NCI-H748 (cell line): ENCODE measurements at regions not wholly inside any gene's neighbourhood (a gene's known extent, or its start where the extent isn't known, plus 50 kb on each side); places are given as distances from the start of the nearest gene placed in this dataset.
"Not testable (repeated sequence)": the region's sequence is repeated elsewhere in the genome, so short reads cannot be mapped to it uniquely, and the experiment has no call there.

Source experiments
- DNase-seq: peaks from one replicate; lab custom pipeline; 2025; ENCODE audit not compliant: unreplicated experiment; lab: John Stamatoyannopoulos, UW

- DNase-seq: no peak
These were observed 832.5 kb upstream of the EPHA7 start for GRCh38 chr6:94251878-94252277.

- DNase-seq: no peak
These were observed 826.0 kb upstream of the EPHA7 start for GRCh38 chr6:94245395-94245794.

- no peak for DNase-seq
These were observed 819.5 kb upstream of the EPHA7 start for GRCh38 chr6:94238868-94239267.

GRCh38 chr6:94227741-94228140 lies 808.4 kb upstream of the EPHA7 start:
- DNase-seq: peak; percentile 83

GRCh38 chr6:94217836-94218235 lies 798.5 kb upstream of the EPHA7 start:
- DNase-seq: no peak

- no peak for DNase-seq
These were observed 796.2 kb upstream of the EPHA7 start for GRCh38 chr6:94215552-94215951.

- DNase-seq: no peak
These were observed 793.9 kb upstream of the EPHA7 start for GRCh38 chr6:94213226-94213625.

- DNase-seq: no peak
These were observed 777.5 kb upstream of the EPHA7 start for GRCh38 chr6:94196891-94197290.

- no peak for DNase-seq
These were observed 770.7 kb upstream of the EPHA7 start for GRCh38 chr6:94190030-94190429.

- DNase-seq: no peak
These were observed 765.5 kb upstream of the EPHA7 start for GRCh38 chr6:94184666-94185464.

- DNase-seq: no peak
These were observed 758.1 kb upstream of the EPHA7 start for GRCh38 chr6:94177429-94177828.

GRCh38 chr6:94175465-94175864 lies 756.1 kb upstream of the EPHA7 start:
- no peak for DNase-seq

- DNase-seq: no peak
These were observed 744.5 kb upstream of the EPHA7 start for GRCh38 chr6:94163877-94164276.

- no peak for DNase-seq
These were observed 731.5 kb upstream of the EPHA7 start for GRCh38 chr6:94150886-94151285.

- no peak for DNase-seq
These were observed 725.4 kb upstream of the EPHA7 start for GRCh38 chr6:94144807-94145206.

GRCh38 chr6:94137178-94137577 lies 717.8 kb upstream of the EPHA7 start:
- DNase-seq: not testable (repeated sequence)

GRCh38 chr6:94133106-94133505 lies 713.7 kb upstream of the EPHA7 start:
- DNase-seq: no peak

- DNase-seq: no peak
These were observed 711.9 kb upstream of the EPHA7 start for GRCh38 chr6:94131271-94131670.

- peak; percentile 2 for DNase-seq
These were observed 711.1 kb upstream of the EPHA7 start for GRCh38 chr6:94130478-94130877.

- no peak for DNase-seq
These were observed 710.6 kb upstream of the EPHA7 start for GRCh38 chr6:94129926-94130325.

GRCh38 chr6:94127716-94128115 lies 708.4 kb upstream of the EPHA7 start:
- no peak for DNase-seq

- no peak for DNase-seq
These were observed 705.0 kb upstream of the EPHA7 start for GRCh38 chr6:94124333-94124732.

- no peak for DNase-seq
These were observed 701.7 kb upstream of the EPHA7 start for GRCh38 chr6:94121094-94121493.
